Osteoblast (primary cell): ENCODE measurements at regions not wholly inside any gene's neighbourhood (a gene's known extent, or its start where the extent isn't known, plus 50 kb on each side); places are given as distances from the start of the nearest gene placed in this dataset.

Experiments used
- DNase-seq: peaks from one replicate; pipeline ENCODE4 v3.0.0; 2011; ENCODE audit warnings: low spot score, mixed read lengths; ENCODE audit not compliant: insufficient read length; ENCODE audit errors: missing footprints
- H2AFZ ChIP-seq: 2 replicates; pipeline ENCODE4 v1.6.0; 2011; ENCODE audit warnings: mild to moderate bottlenecking, low read length
- H3K27ac ChIP-seq: 2 replicates; pipeline ENCODE4 v1.5.1; 2011; ENCODE audit warnings: mild to moderate bottlenecking, low read depth, low read length, moderate library complexity
- H3K27me3 ChIP-seq: 2 replicates; pipeline ENCODE4 v1.6.0; 2012; ENCODE audit warnings: mild to moderate bottlenecking, control low read depth, inconsistent platforms, low read length, moderate library complexity; ENCODE audit not compliant: insufficient read depth
- H3K36me3 ChIP-seq: 2 replicates; pipeline ENCODE4 v1.5.1; 2011; ENCODE audit warnings: mild to moderate bottlenecking, low read length, control low read depth, moderate library complexity; ENCODE audit not compliant: insufficient read depth
- H3K4me1 ChIP-seq: 2 replicates; pipeline ENCODE4 v1.5.1; 2011; ENCODE audit warnings: mild to moderate bottlenecking, low read length, control low read depth, moderate library complexity; ENCODE audit not compliant: insufficient read depth
- H3K4me2 ChIP-seq: 2 replicates; pipeline ENCODE4 v1.6.0; 2011; ENCODE audit warnings: mild to moderate bottlenecking, low read length; ENCODE audit not compliant: insufficient read depth
- H3K4me3 ChIP-seq: fragments of 200-600 bp; sonication (generic); 3 replicates; pipeline ENCODE4 v1.5.1; 2012; ENCODE audit warnings: mild to moderate bottlenecking, low read length, inconsistent platforms; ENCODE audit not compliant: insufficient read depth
- H3K79me2 ChIP-seq: 2 replicates; pipeline ENCODE4 v1.6.0; 2012; ENCODE audit warnings: mild to moderate bottlenecking, low read length, control low read depth, inconsistent platforms; ENCODE audit not compliant: insufficient read depth
- H3K9me3 ChIP-seq: 2 replicates; pipeline ENCODE4 v1.5.1; 2011; ENCODE audit warnings: low read depth, low read length, control low read depth
- H4K20me1 ChIP-seq: 2 replicates; pipeline ENCODE4 v1.6.0; 2012; ENCODE audit warnings: mild to moderate bottlenecking, low read length, control low read depth; ENCODE audit not compliant: insufficient read depth
- CTCF ChIP-seq: IDR thresholded peaks from 2 replicates; pipeline ENCODE4 v1.5.1; 2011; ENCODE audit warnings: mild to moderate bottlenecking, low read depth, low read length, moderate library complexity; ENCODE audit errors: extremely low read depth

- Histone ChIP-seq H3K27me3 (no peaks in the 10 kb centered on the region), H3K36me3 (no peaks in the 10 kb centered on the region), H3K4me2 (no peak overlapping the region), H3K4me3 (no peak overlapping the region), H3K79me2 (no peaks in the 10 kb centered on the region), H3K27ac (no peak overlapping the region), H4K20me1 (no peaks in the 10 kb centered on the region), H2AFZ (no peak overlapping the region), H3K4me1 (peaks cover 5% of the 10 kb centered on the region), H3K9me3 (peaks cover 7% of the 10 kb centered on the region)
- TF ChIP-seq CTCF = no peak
- DNase-seq = no peak
Measured at GRCh38 chr18:42446195-42446594, 491.2 kb downstream of the PIK3C3 start.

- Histone ChIP-seq H3K27ac (no peak overlapping the region), H2AFZ (no peak overlapping the region), H4K20me1 (no peaks in the 10 kb centered on the region), H3K4me1 (peaks cover 5% of the 10 kb centered on the region), H3K4me3 (no peak overlapping the region), H3K36me3 (no peaks in the 10 kb centered on the region), H3K79me2 (no peaks in the 10 kb centered on the region), H3K4me2 (no peak overlapping the region), H3K9me3 (peaks cover 7% of the 10 kb centered on the region), H3K27me3 (no peaks in the 10 kb centered on the region)
- no peak for TF ChIP-seq CTCF
- no peak for DNase-seq
Measured at GRCh38 chr18:42447688-42448087, 492.7 kb downstream of the PIK3C3 start.

- TF ChIP-seq CTCF = no peak
- no peaks in the 10 kb centered on the region for H3K36me3 ChIP-seq
- H3K79me2 ChIP-seq = no peaks in the 10 kb centered on the region
- H3K27me3 ChIP-seq = no peaks in the 10 kb centered on the region
- no peaks in the 10 kb centered on the region for H3K4me1 ChIP-seq
- no peaks in the 10 kb centered on the region for H3K9me3 ChIP-seq
- H2AFZ ChIP-seq = no peak overlapping the region
- DNase-seq = no peak
- no peak overlapping the region for H3K4me2 ChIP-seq
- H3K4me3 ChIP-seq = no peak overlapping the region
- no peaks in the 10 kb centered on the region for H4K20me1 ChIP-seq
- H3K27ac ChIP-seq = no peak overlapping the region
Measured at GRCh38 chr18:42458226-42458625, 503.2 kb downstream of the PIK3C3 start.

GRCh38 chr18:42459873-42460272, 504.8 kb downstream of the PIK3C3 start:
- Histone ChIP-seq H3K4me1 (no peaks in the 10 kb centered on the region), H3K9me3 (no peaks in the 10 kb centered on the region), H3K4me2 (no peak overlapping the region), H2AFZ (no peak overlapping the region), H3K79me2 (no peaks in the 10 kb centered on the region), H3K4me3 (no peak overlapping the region), H4K20me1 (no peaks in the 10 kb centered on the region), H3K36me3 (no peaks in the 10 kb centered on the region), H3K27ac (no peak overlapping the region), H3K27me3 (no peaks in the 10 kb centered on the region)
- peak; percentile 17 for DNase-seq
- no peak for TF ChIP-seq CTCF
